CD4-positive, alpha-beta T cell treated with Interleukin-12 subunit alpha and Interleukin-12 subunit beta, for 1 hour (primary cell): ENCODE measurements at regions not wholly inside any gene's neighbourhood (a gene's known extent, or its start where the extent isn't known, plus 50 kb on each side); places are given as distances from the start of the nearest gene placed in this dataset.
"Not testable (repeated sequence)": the region's sequence is repeated elsewhere in the genome, so short reads cannot be mapped to it uniquely, and the experiment has no call there.

ENCODE experiments used
- DNase-seq: peaks from one replicate; pipeline ENCODE4 v3.0.0-alpha.2; 2020

DNA sequence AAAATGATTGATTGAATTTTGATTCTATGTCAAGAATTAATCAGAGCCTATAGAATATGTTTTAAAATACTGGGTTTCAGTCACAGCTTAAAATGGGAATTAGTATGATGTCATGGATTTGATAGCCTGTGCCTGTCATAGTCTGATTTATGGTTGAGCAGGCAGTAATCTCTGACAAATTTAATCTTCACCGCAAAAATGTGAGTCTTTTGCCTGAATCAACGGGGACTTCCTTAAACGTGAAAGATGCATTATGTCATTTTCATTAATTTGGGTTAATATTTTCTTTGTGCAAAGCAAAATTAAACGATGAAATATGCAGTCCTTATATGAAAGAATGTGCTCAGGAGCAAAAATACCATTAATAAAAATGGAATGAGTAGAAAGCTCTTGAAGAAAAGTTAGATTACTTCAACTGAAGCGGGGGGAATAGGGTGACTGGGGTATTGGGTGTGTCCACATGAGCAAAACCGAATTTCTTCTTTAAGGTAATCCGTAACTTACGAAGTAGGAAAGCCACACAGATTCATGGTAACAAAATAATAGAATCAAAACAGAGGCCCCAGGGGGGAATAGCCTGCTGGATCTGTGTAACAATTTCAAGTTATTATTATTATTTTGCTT is 339.6 kb upstream of the NOX3 start:
- no peak for DNase-seq

DNA sequence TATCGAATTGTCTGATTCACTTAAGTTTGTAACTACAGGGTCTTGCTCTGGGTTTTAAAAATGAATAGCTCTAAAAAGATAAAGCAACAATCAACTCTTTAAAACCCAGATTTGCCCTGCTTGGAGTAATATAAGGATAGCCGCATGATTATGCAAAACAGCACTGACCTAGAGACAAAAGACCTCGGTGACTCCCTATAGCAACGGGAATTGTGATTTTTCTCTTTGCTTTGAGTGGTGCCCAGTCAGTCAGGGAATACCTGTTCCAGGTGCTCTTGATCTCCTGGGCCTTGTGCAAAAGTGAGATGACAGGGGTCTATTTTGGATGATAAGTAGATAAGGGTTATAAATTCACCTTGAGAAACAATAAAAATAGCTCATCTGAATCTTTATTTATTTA is 336.3 kb upstream of the NOX3 start:
- no peak for DNase-seq

DNA sequence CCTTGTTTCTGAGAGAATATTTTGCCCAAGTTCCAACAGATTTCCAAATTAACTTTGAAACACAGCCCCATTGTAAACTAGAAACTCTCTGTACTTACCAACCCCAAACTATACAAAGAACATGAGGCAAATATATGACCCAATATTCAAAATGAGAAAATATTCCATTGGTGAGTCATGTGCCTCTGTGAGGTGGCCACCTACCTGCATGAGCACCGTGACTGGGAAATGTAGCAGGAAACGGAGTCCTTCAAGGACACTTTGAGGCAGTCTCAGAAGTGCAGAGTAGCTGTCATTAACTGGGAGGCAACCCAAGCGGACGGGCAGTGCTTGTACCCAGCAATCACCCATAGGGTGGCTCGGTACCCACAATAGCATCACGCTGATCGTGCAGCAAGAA is 335.5 kb upstream of the NOX3 start:
- no peak for DNase-seq

DNA sequence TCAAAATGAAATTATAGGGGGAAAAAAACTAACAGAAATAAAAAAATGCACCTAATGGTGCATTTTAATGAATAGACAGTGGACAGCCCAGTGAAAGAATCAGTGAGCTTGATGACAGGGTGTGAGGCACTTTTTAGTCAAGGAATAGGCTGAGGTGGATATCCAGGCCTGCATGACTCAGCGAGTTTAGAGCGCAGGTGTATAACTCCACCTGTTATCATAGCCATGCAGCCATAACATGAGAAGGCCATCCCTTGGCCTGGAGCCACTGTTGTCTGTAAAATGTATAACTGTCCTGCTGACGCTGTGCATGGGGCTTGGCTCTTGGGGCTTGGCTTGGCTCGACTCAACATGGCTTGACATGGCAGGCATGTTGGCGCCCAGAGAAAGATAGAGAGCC is 331.5 kb upstream of the NOX3 start:
- DNase-seq = no peak

DNA sequence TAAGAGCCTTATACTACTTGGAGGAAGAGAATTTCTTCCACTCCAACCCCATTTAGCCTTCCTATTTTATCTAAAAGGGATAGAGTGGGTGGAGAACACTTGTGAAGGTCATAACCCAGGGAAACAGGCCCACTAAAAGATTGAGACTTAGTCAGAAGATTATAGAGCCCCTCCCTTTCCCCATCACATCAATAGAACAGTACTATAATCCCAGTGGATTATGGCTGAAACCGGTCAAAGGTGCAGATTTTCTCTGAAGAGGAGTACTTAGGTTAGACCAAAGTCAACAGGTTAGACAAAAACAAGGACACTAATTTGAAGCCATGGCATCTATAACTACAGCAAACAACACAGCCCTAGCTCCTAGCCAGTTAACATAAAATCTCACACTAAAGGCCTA is 330.9 kb upstream of the NOX3 start:
- no peak for DNase-seq

DNA sequence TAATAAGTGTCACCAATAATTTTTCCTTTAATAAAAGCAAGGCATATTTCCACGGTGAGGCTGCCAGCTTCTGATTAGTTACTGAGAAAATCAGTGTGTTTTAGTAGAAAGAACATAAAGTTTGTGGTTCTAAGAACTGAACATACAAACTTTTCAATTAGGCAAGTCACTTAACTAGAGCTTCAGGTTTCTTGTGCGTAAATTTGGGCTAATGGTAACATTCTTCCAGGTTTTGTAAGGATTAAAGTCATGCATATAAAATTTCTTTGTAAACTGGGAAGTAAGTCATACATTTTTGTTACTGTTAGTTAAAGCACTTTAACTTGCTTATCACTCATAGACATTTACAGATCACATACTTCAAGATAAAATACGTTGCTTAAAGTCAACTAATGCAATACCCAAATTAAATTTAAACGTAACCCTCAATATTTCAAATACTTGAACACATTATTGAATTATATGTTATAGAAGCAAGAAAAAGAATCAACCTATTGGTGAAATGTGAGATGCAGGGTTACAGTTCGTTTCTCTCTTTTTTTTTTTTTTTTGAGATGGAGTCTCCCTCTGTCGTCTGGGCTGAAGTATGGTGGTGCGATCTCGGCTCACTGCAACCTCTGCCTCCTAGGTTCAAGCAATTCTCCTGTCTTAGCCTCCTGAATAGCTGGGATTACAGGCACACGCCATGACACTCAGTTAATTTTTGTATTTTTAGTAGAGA is 327.3 kb upstream of the NOX3 start:
- DNase-seq = no peak

DNA sequence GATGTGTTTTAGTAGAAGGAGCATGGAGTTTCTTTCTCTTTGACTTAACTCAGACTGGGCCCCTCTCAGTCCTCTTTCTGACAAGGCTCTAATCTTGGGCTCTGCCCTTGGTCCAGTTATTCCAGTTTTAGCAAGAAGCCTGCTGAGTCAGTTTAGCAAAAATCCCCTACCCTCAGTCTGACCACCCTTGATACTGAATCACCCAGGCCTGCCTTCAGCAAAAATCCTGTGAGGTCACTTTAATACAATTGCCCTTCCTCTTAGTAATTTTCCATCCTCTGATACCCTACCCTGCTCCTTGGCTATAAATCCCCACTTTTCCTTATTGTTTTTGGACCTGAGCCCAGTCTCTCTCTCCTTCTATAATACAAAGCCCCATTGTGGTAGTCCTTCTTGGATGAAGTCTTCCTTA is 326.7 kb upstream of the NOX3 start:
- no peak for DNase-seq

DNA sequence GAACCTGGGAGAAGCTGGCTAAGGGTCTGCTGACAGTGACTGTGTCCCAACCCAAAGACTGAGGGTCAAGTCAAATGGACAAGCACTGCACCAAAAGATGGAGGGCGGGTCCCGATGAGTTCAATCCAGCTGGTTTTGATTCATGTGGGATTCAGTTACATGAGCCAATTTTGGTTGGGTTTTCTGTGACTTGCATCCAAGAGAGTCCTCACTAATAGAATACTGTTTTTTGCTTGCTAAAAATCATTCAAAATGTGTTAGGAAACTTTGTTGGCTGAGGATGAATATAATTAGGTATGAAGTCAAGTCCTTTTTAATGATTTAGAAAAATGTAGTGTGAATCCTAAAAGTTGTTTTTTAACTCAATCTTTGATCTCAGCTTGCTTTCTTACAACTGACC is 323.8 kb upstream of the NOX3 start:
- DNase-seq = no peak

DNA sequence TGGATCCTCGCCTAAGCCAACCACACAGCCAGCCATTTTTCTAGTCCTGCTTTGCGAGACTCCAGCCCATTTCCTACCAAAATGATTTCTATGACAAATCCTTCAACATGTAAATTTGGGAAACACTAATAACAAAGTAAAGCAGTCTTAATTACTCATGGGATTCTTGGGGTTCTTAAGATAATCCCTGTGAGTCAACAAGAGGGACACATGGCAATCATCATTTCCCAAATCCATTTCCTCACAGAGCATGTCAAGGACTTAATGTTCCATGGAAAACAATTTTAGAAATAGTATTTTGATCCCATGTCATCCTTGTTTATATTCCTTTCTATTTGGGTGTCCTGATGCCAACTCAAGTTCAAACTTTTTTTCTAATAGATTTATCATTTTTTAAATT is 322.7 kb upstream of the NOX3 start:
- no peak for DNase-seq

DNA sequence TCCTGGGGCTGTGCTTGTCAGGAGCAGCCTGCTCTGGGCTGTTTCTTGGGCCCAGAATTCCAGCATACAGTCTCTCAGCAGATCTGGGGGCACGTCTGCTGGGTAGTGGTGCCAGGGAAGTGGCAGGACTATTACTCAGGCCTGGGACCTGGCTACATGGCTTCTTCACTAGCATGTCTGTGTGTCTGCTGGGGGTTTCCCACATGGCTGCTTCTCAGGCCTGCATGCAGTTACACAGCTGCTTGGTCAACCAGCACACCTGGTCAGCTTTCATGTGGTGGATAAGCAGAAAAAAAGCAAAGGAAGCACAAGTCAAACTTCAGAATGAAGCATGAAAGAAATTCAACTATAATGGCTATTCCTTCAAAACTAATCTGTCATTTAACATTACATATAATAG is 316.2 kb upstream of the NOX3 start:
- no peak for DNase-seq

DNA sequence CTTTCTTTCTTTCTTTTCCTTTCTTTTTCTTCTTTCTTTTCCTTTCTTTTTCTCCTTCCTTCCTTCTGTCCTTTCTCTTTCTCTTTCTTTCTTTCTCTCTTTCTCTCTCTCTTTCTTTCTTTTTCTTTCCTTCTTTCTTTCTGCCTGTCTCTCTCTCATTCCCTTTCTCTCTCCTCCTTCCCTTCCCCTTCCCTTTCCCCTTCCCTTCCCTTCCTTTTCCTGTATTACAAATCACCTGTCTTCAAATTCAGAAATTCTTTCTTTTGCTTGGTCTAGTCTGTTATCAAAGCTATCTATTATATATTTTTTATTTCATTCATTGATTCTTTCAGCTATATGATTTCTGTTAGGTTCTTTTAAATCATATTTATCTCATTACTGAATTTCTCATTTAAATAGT is 315.2 kb upstream of the NOX3 start:
- DNase-seq = no peak

DNA sequence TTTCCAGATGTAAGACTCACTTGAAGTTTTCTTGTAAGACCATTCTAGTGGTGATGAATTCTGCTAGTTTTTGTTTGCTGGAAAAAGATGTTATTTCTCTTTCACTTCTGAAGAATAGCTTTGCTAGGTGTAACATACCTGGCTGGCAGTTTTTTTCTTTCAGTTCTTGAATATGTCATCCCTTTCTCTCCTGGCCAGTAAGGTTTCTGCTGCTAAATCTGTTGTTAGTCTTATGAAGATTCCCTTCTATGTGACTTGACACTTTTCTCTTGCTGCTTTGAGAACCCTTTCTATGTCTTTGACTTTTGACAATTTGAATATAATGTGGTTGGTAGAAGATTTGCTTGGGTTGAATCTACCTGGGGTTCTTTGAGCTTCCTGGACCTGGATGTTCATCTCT is 314.7 kb upstream of the NOX3 start:
- DNase-seq = no peak

DNA sequence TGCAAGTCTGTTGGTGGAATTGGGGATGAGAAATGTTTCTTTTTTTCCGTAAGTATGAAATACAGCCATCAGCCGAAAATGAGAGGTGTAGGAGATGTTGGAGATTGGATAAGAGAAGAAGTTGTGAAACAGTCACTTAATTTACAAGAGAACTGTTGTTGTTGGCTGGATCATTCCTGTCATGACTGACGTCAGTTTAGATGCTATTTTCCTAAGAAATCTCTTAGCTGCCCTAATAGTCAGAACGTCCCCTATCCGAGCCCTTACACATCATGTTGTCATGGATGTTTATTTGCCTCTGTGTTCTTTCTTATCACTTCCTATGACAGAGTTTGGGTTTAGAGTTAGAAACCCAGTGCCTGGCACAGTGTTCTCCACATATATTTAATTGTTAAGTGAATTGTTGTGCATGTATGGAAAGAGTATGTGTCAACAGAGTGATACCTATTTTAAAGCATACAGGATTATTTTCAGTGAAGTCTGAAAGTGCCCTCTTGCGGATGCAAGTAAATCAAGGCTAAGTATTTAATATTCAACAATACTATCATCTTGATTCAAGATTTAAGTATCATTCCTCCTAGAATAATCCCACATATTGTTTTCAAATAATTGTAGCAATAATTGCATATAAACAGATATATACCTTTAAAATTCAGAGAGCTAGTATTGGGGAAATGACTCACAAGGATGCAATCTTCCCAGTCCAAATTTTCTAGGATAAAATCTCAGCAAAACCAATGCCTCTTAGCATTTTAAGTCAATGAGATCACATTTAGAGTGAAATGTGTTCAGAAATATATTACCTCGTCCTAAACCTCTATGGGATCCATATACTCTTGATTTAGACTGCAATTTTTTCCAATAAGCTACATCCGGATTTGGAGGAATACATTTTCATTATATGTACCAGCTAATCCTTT is 309.9 kb upstream of the NOX3 start:
- DNase-seq = no peak

DNA sequence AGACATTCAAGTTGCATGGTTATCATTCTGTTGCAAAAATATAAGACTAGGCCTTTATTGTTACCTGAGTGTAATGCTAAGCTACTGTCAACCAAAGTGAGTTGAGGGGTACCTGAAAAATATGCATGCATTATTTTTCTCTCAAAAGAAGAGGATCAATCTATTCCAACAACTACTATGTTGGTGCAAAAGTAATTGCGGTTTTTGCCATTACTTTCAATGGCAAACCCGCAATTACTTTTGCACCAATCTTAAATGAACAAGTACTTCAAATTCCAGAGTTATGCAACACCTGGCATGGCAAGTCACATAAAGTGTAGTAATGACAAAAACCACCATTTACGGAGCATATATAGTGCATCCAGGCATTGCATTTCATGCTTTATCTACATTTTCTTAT is 307.0 kb upstream of the NOX3 start:
- no peak for DNase-seq

DNA sequence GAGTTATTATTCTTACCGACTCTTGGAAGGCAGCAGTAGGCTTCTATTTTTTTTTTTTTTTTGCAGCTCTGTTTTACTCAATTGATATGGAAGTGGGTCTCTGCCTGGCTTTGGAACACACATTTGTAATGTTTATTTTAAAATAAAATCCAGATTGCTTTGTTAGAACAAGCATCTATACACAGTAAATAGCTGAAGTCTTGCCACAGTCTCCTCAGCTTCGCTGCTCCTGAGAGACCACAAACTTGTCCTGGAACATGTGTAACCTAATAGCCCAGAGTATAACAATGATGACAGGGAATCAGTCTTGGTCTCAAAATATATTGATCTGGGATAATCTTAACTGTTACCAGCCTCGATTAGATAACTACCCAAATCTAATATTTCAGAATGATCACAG is 299.8 kb upstream of the NOX3 start:
- no peak for DNase-seq

DNA sequence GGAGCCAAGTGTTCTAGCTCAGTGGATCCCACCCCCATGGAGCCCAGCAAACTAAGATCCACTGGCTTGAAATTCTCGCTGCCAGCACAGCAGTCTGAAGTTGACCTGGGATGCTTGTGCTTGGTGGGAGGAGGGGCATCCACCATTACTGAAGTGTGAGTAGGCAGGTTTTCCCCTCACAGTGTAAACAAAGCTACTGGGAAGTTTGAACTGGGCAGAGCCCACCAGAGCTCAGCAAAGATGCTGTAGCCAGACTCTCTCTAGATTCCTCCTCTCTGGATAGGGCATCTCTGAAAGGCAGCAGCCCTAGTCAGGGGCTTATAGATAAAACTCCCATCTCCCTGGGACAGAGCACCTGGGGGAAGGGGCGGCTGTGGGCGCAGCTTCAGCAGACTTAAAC is 293.1 kb upstream of the NOX3 start:
- DNase-seq = not testable (repeated sequence)

DNA sequence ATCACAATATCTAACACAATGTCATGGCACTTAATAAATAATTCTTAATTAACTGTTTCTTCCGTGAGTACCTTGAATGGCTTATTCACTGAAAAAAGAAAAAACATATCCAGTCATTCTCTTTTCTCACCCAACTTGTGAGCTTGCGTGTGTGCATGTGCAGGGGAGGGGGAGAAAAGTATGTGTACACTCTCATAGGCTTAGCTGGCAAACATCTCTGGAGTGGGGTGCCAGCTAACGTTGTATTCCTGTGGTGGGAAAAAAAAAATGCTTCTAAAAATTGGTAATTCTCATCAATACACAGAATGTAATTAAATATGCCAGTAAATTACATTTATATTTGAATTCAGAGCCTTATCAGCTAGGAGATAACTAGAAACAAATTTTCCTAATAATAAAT is 291.9 kb upstream of the NOX3 start:
- no peak for DNase-seq

DNA sequence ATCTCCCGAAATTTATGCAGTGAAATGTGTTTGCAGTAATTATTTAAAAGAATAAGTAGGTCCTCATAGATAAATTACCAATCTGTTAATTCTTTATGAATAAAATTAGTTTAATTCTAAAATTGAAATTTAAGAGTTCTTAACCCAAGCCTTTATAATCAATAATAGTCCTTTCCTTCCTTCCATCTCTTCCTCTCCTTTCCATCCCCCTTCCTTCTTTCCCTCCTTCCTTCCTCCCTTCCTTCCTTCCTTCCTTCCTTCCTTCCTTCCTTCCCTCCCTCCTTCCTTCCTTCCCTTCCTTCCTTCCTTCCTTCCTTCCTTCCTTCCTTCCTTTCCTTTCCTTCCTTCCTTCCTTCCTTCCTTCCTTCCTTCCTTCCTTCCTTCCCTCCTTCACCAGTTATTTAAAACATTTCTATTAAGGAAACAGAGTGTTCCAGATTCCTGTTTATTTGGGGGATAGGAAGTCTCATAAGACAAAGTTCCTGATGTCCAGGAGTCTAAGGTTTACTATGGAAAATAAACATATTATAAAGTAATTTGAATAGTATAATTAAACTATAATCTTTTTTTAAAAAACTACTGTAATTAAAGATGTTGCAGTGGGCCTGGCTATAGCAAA is 285.3 kb upstream of the NOX3 start:
- DNase-seq = no peak

DNA sequence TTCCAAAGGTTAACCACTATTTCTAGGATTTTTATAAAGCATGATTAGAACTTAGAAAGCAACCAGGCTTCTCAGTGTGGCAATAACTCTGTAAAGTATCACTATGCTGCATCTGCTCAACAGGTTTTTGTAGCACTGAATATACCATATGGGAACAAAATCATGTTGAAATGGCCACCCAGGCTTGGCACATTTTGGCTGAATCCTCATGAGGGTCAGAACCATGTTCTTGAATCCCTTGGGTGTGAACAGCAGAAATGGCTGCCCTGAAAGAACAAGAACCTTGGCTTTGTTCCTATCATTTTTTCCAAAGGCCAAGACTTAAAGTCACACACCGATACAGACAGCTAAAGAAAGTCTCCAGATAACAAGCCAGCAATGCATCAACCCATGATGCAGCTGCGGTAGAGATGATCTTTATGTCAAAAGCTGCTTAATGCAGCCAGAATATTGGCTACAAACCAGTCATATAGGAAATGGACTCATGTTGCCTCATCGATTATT is 283.0 kb upstream of the NOX3 start:
- DNase-seq = no peak

DNA sequence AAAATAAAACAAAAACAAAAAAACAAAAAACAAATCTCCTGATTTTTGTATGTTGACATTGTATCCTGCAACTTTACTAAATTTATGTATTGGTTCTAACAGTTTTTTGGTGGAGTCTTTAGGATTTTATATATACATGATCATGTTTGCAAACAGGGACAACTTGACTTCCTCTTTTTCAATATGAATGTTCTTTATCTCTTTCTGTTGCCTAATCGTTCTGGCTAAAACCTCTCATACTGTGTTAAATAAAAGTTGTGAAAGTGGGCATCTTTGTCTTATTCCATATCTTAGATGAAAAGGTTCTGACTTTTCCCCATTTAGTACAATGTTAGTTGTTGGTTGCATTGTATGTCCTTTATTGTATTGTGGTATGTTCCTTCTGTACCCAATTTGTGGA is 261.7 kb upstream of the NOX3 start:
- no peak for DNase-seq

DNA sequence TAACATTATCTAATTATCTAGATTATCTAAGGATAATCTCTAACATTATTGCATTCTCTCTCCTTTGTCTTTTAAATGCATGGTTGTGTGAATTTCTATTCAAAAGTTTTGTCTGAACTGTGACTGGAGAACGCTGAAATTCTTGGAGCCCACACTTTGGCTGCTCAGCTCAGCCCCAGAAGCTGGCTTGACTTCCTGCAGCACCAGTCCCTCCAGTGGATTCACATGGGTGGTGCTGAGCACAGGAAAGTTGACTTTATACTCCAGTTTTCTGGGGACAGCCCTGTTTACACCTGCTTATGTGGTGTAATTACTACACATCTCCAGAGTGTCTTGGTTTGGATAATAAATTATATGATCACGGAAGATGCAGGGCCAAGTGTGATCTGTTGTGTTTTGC is 255.1 kb upstream of the NOX3 start:
- no peak for DNase-seq

DNA sequence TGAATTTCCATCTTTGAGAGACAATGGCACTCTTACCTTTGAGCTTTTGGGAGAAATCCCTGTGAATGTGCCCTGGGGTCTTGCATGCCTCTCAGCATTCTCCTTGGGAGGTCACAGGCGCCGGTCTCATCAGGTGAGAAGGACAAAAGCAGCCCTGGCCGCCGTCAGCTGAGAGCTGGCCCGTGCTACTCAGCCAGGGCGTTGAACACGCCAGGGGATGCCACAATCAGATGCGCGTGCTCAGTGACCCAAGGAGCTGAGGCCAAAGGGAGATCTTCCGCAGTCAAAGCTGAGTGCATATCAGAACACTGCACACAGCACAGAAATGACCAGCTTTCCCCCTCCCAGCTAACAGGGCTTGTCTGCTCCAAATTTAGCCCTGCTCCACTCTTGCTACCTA is 253.6 kb upstream of the NOX3 start:
- no peak for DNase-seq

DNA sequence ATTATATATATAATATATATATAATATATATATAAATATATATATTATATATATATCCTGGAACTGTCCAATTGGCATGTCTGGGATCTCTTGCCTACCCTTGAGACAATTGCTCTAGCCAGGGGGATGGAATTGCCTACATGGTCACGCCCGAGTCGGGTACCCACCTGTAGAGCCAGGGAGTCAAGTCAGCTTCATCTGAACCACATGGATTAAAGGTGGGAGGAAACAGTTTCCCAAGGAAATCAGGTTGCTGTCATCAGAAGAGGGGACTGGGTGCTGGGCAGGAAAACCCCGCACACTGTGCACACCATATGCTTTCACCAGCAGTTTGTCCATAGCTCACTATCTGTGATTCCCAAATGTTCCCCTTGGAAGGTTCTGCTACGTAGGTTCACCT is 252.5 kb upstream of the NOX3 start:
- no peak for DNase-seq
